Upper lobe of left lung (tissue), 6 donors: ENCODE measurements at regions not wholly inside any gene's neighbourhood (a gene's known extent, or its start where the extent isn't known, plus 50 kb on each side); places are given as distances from the start of the nearest gene placed in this dataset.

Source experiments
- ATAC-seq, 2 donors: fragments of 200-7000 bp; cut with Tn5 transposase; one replicate each; pipeline ENCODE4 v1.9.1; 2022; ENCODE audit warnings: mild to moderate bottlenecking in 2 of 2, moderate library complexity in 2 of 2; ENCODE audit not compliant: low FRiP score in 2 of 2
- DNase-seq, 2 donors: peaks; one replicate each; pipeline ENCODE4 v3.0.0-alpha.2; 2019 to 2020
- H3K27ac ChIP-seq, 4 donors: fragments of 200-600 bp; sonication (generic); one replicate each; pipeline ENCODE4 v1.5.1; 2016 to 2019
- H3K27me3 ChIP-seq, 4 donors: fragments of 200-600 bp; sonication (generic); one replicate each; pipeline ENCODE4 v1.5.1; 2017 to 2019
- H3K36me3 ChIP-seq, 4 donors: fragments of 200-600 bp; sonication (generic); one replicate each; pipeline ENCODE4 v1.5.1; 2016 to 2019
- H3K4me1 ChIP-seq, 4 donors: fragments of 200-600 bp; sonication (generic); one replicate each; pipeline ENCODE4 v1.5.1; 2018 to 2019
- H3K4me3 ChIP-seq, 4 donors: fragments of 200-600 bp; sonication (generic); one replicate each; pipeline ENCODE4 v1.5.1; 2017 to 2019; ENCODE audit warnings: mild to moderate bottlenecking in 2 of 4, moderate library complexity in 1 of 4
- H3K9me3 ChIP-seq, 4 donors: fragments of 200-600 bp; sonication (generic); one replicate each; pipeline ENCODE4 v1.5.1; 2018 to 2019
- CTCF ChIP-seq, 6 experiments: fragments of 450-650 bp in 4 of 6; fragments of 200-600 bp in 2 of 6; sonication (generic) in 2 of 6; IDR thresholded peaks; one replicate each; pipeline ENCODE4 v1.5.1; 2016 to 2019; ENCODE audit warnings: antibody characterized with exemption in 6 of 6
- EP300 ChIP-seq, 4 donors: sonication (generic); formaldehyde crosslinking; IDR thresholded peaks; one replicate each; pipeline ENCODE4 v1.5.1; 2017; ENCODE audit warnings: antibody characterized with exemption in 4 of 4, control low read depth in 2 of 4
- POLR2A ChIP-seq, 4 donors: fragments of 450-650 bp; IDR thresholded peaks; one replicate each; pipeline ENCODE4 v1.5.1; 2016 to 2017; ENCODE audit warnings: antibody characterized with exemption in 4 of 4, mild to moderate bottlenecking in 2 of 4
- POLR2AphosphoS5 ChIP-seq, 2 donors: sonication (generic); formaldehyde crosslinking; IDR thresholded peaks; one replicate each; pipeline ENCODE4 v1.5.1; 2017; ENCODE audit warnings: antibody characterized with exemption in 2 of 2
- WGBS, 2 donors: methylation state at CpG; one replicate each; pipeline ENCODE4 v1.1.5; 2017 to 2018; 5-methylcytosine and 5-hydroxymethylcytosine counted together
- donor health status: DM: no; HTN: no; CAD: no; lungs with moderate emphysema.
- donor health status: DM: no; HTN: yes; CAD: no; lungs with severe emphysema.

GRCh38 chr13:86080340-86080995 is 281.2 kb upstream of the SLITRK6 start:
- TF ChIP-seq POLR2AphosphoS5 (IDR thresholded peaks at IDR 0.05) (no peak), POLR2A (IDR thresholded peaks at IDR 0.05) (no peak)
- WGBS, 2 donors, result 55 to 58% methylated on average over 2 of the region's 2 CpGs
- no peaks in the 10 kb centered on the region for H3K36me3 ChIP-seq
- H3K4me3 ChIP-seq, result no peak overlapping the region
- no peaks in the 10 kb centered on the region for H3K27me3 ChIP-seq
- DNase-seq, result no peak
- H3K4me1 ChIP-seq, result no peaks in the 10 kb centered on the region
- no peak overlapping the region for H3K27ac ChIP-seq
- ATAC-seq, result no peak
- no peaks in the 10 kb centered on the region for H3K9me3 ChIP-seq

- Histone ChIP-seq H3K4me3 (no peak overlapping the region), H3K36me3 (no peaks in the 10 kb centered on the region), H3K27ac (no peak overlapping the region), H3K27me3 (no peaks in the 10 kb centered on the region), H3K4me1 (no peaks in the 10 kb centered on the region), H3K9me3 (no peaks in the 10 kb centered on the region)
- WGBS, 2 donors, result 63 to 72% methylated on average over 4 of the region's 4 CpGs
- TF ChIP-seq POLR2AphosphoS5 (IDR thresholded peaks at IDR 0.05) (no peak), EP300 (IDR thresholded peaks at IDR 0.05) (no peak), POLR2A (IDR thresholded peaks at IDR 0.05) (no peak), CTCF (IDR thresholded peaks at IDR 0.05) (no peak)
- DNase-seq (no peak), ATAC-seq (no peak)
These were observed 267.6 kb upstream of the SLITRK6 start for GRCh38 chr13:86066611-86067365.

- WGBS, 2 donors, result 80 to 86% methylated on average over 3 of the region's 3 CpGs
- DNase-seq, result no peak
- H3K9me3 ChIP-seq, result no peaks in the 10 kb centered on the region
- H3K36me3 ChIP-seq, result no peaks in the 10 kb centered on the region
- no peaks in the 10 kb centered on the region for H3K27me3 ChIP-seq
- TF ChIP-seq EP300 (IDR thresholded peaks at IDR 0.05) (no peak), CTCF (IDR thresholded peaks at IDR 0.05) (no peak), POLR2A (IDR thresholded peaks at IDR 0.05) (no peak), POLR2AphosphoS5 (IDR thresholded peaks at IDR 0.05) (no peak)
- ATAC-seq, result no peak
- no peak overlapping the region for H3K4me3 ChIP-seq
- H3K4me1 ChIP-seq, result no peaks in the 10 kb centered on the region
- no peak overlapping the region for H3K27ac ChIP-seq
These were observed 252.9 kb upstream of the SLITRK6 start for GRCh38 chr13:86052141-86052540.

- H3K27me3 ChIP-seq, result no peaks in the 10 kb centered on the region
- no peaks in the 10 kb centered on the region for H3K36me3 ChIP-seq
- TF ChIP-seq POLR2A (IDR thresholded peaks at IDR 0.05) (no peak), CTCF (IDR thresholded peaks at IDR 0.05) (no peak), EP300 (IDR thresholded peaks at IDR 0.05) (no peak), POLR2AphosphoS5 (IDR thresholded peaks at IDR 0.05) (no peak)
- no peak overlapping the region for H3K4me3 ChIP-seq
- ATAC-seq (no peak), DNase-seq (no peak)
- H3K4me1 ChIP-seq, result no peaks in the 10 kb centered on the region
- H3K27ac ChIP-seq, result no peak overlapping the region
- H3K9me3 ChIP-seq, result no peaks in the 10 kb centered on the region
- WGBS, 2 donors, result 83 to 90% methylated on average over 5 of the region's 5 CpGs
These were observed 252.2 kb upstream of the SLITRK6 start for GRCh38 chr13:86051134-86052103.

- no peaks in the 10 kb centered on the region for H3K9me3 ChIP-seq
- no peak for TF ChIP-seq EP300 (IDR thresholded peaks at IDR 0.05)
- TF ChIP-seq CTCF (IDR thresholded peaks at IDR 0.05), result no peak
- no peak for TF ChIP-seq POLR2A (IDR thresholded peaks at IDR 0.05)
- no peak for TF ChIP-seq POLR2AphosphoS5 (IDR thresholded peaks at IDR 0.05)
- H3K27ac ChIP-seq, result no peak overlapping the region
- H3K4me1 ChIP-seq, result no peaks in the 10 kb centered on the region
- no peaks in the 10 kb centered on the region for H3K27me3 ChIP-seq
- H3K4me3 ChIP-seq, result no peak overlapping the region
- 76 to 78% methylated on average over 3 of the region's 3 CpGs for WGBS, 2 donors
- no peaks in the 10 kb centered on the region for H3K36me3 ChIP-seq
- ATAC-seq (no peak), DNase-seq (no peak)
These were observed 239.3 kb upstream of the SLITRK6 start for GRCh38 chr13:86038490-86038889.
